IMR-90 (cell line): ENCODE measurements at regions not wholly inside any gene's neighbourhood (a gene's known extent, or its start where the extent isn't known, plus 50 kb on each side); places are given as distances from the start of the nearest gene placed in this dataset.

ENCODE experiments used
- ATAC-seq: fragments of 200-7000 bp; cut with Tn5 transposase; 2 replicates; pipeline ENCODE4 v1.9.1; 2020; ENCODE audit warnings: low read depth, mild to moderate bottlenecking, moderate library complexity
- BruUV-seq: library from RNA; stranded (reverse); fragments of 400-500 nt; replicated peaks from 2 replicates; lab custom pipeline; 2021; lab: Mats Ljungman, UMichigan
- CTCF ChIA-PET: fragments of 300-600 bp; formaldehyde crosslinking; extraction: SDS; loops from one replicate; lab custom pipeline; 2021; ENCODE audit warnings: antibody characterized with exemption; lab: Yijun Ruan, JAX
- POLR2A ChIA-PET: fragments of 300-600 bp; sonication (Branson Sonifier 250); formaldehyde crosslinking; loops from one replicate; lab custom pipeline; 2022; ENCODE audit warnings: antibody characterized with exemption; ENCODE audit not compliant: unreplicated experiment; lab: Charles Lee
- DNase-seq: peaks from one replicate; pipeline ENCODE4 v3.0.0; 2013
- H2AFZ ChIP-seq: replicated peaks from 2 replicates; pipeline ENCODE3; 2013; ENCODE audit warnings: low read length, mild to moderate bottlenecking; ENCODE audit not compliant: poor library complexity
- H2AK5ac ChIP-seq: 2 replicates; pipeline ENCODE4 v1.6.1; 2013; ENCODE audit warnings: low read depth, low read length, inconsistent platforms
- H2AK9ac ChIP-seq: replicated peaks from 2 replicates; pipeline ENCODE3; 2013; ENCODE audit warnings: mild to moderate bottlenecking, low read depth, low read length, moderate library complexity; ENCODE audit not compliant: poor library complexity
- H2BK120ac ChIP-seq: 2 replicates; pipeline ENCODE4 v1.6.1; 2013; ENCODE audit warnings: low read depth, low read length, inconsistent platforms
- H2BK15ac ChIP-seq: 3 replicates; pipeline ENCODE4 v1.6.1; 2013; ENCODE audit warnings: low read depth, low read length, inconsistent platforms
- H2BK20ac ChIP-seq: 2 replicates; pipeline ENCODE4 v1.6.1; 2013; ENCODE audit warnings: low read depth, mild to moderate bottlenecking, inconsistent platforms, low read length, moderate library complexity
- H2BK5ac ChIP-seq: 2 replicates; pipeline ENCODE4 v1.6.1; 2013; ENCODE audit warnings: mild to moderate bottlenecking, low read depth, low read length, inconsistent platforms; ENCODE audit not compliant: poor library complexity, severe bottlenecking
- H3K14ac ChIP-seq: replicated peaks from 2 replicates; pipeline ENCODE4 v1.6.1; 2013; ENCODE audit warnings: low read depth, low read length, inconsistent platforms
- H3K18ac ChIP-seq: 2 replicates; pipeline ENCODE4 v1.6.1; 2013; ENCODE audit warnings: low read depth, low read length, control low read depth
- H3K23ac ChIP-seq: 2 replicates; pipeline ENCODE4 v1.6.1; 2013; ENCODE audit warnings: low read depth, low read length, inconsistent platforms
- H3K27ac ChIP-seq: 2 replicates; pipeline ENCODE4 v1.5.1; 2013; ENCODE audit warnings: mild to moderate bottlenecking, control low read depth, low read length; ENCODE audit not compliant: insufficient read depth
- H3K27me3 ChIP-seq: 2 replicates; pipeline ENCODE4 v1.6.1; 2013; ENCODE audit warnings: low read length; ENCODE audit not compliant: control insufficient read depth, insufficient read depth
- H3K36me3 ChIP-seq: 2 replicates; pipeline ENCODE4 v1.6.1; 2013; ENCODE audit warnings: low read length, mixed read lengths; ENCODE audit not compliant: control insufficient read depth, insufficient read depth
- H3K4ac ChIP-seq: 2 replicates; pipeline ENCODE4 v1.6.1; 2013; ENCODE audit warnings: low read depth, low read length, inconsistent platforms
- H3K4me1 ChIP-seq: 2 replicates; pipeline ENCODE4 v1.6.1; 2013; ENCODE audit warnings: low read length, mixed read lengths; ENCODE audit not compliant: control insufficient read depth, insufficient read depth
- H3K4me2 ChIP-seq: 2 replicates; pipeline ENCODE4 v1.6.1; 2013; ENCODE audit warnings: low read depth, mild to moderate bottlenecking, control low read depth, low read length, moderate library complexity
- H3K4me3 ChIP-seq: 2 replicates; pipeline ENCODE4 v1.5.1; 2013; ENCODE audit warnings: low read depth, mild to moderate bottlenecking, control low read depth, low read length, moderate library complexity; ENCODE audit not compliant: insufficient read depth
- H3K56ac ChIP-seq: 2 replicates; pipeline ENCODE4 v1.6.1; 2013; ENCODE audit warnings: low read length, inconsistent platforms; ENCODE audit not compliant: insufficient read depth; ENCODE audit errors: extremely low read depth
- H3K79me1 ChIP-seq, 2 experiments: 2 replicates each; pipeline ENCODE4 v1.6.1; 2013; ENCODE audit warnings: low read length in 2 of 2, inconsistent platforms in 1 of 2, low read depth in 1 of 2
- H3K9ac ChIP-seq: 2 replicates; pipeline ENCODE4 v1.6.1; 2013; ENCODE audit warnings: low read depth, low read length, control low read depth
- H3K9me1 ChIP-seq: 2 replicates; pipeline ENCODE4 v1.6.1; 2013; ENCODE audit warnings: low read length, inconsistent platforms; ENCODE audit not compliant: insufficient read depth
- H3K9me3 ChIP-seq: 2 replicates; pipeline ENCODE4 v1.6.1; 2013; ENCODE audit warnings: low read length; ENCODE audit not compliant: control insufficient read depth, insufficient read depth
- H4K20me1 ChIP-seq: 2 replicates; pipeline ENCODE4 v1.6.1; 2013; ENCODE audit warnings: low read length, inconsistent platforms; ENCODE audit not compliant: insufficient read depth
- H4K5ac ChIP-seq: 2 replicates; pipeline ENCODE4 v1.6.1; 2013; ENCODE audit warnings: mild to moderate bottlenecking, low read depth, low read length, control low read depth
- H4K8ac ChIP-seq, 2 experiments: 2 replicates each; pipeline ENCODE4 v1.6.1; 2013; ENCODE audit warnings: low read depth in 2 of 2, low read length in 2 of 2, control low read depth in 1 of 2, inconsistent platforms in 1 of 2
- H4K91ac ChIP-seq: 2 replicates; pipeline ENCODE4 v1.6.1; 2013; ENCODE audit warnings: low read depth, low read length, inconsistent platforms; ENCODE audit not compliant: insufficient read depth
- CEBPB ChIP-seq: IDR thresholded peaks from 2 replicates; pipeline ENCODE4 v1.6.1; 2012; ENCODE audit warnings: low read depth, low read length, improper control_type of control experiment
- CHD1 ChIP-seq: IDR thresholded peaks from 2 replicates; pipeline ENCODE4 v1.6.1; 2012; ENCODE audit warnings: low read depth, low read length, improper control_type of control experiment
- FOS ChIP-seq: fragments of 150-350 bp; IDR thresholded peaks from 2 replicates; pipeline ENCODE4 v1.6.1; 2016; ENCODE audit warnings: low read depth, low read length
- MAFK ChIP-seq: IDR thresholded peaks from 2 replicates; pipeline ENCODE4 v1.6.1; 2012; ENCODE audit warnings: low read depth, low read length, improper control_type of control experiment
- MAZ ChIP-seq: IDR thresholded peaks from 2 replicates; pipeline ENCODE4 v1.6.1; 2012; ENCODE audit warnings: low read depth, mild to moderate bottlenecking, low read length, improper control_type of control experiment, moderate library complexity, borderline replicate concordance
- MXI1 ChIP-seq: IDR thresholded peaks from 2 replicates; pipeline ENCODE4 v1.6.1; 2012; ENCODE audit warnings: low read depth, mild to moderate bottlenecking, low read length, moderate library complexity, borderline replicate concordance
- NFE2L2 ChIP-seq: fragments of 150-350 bp; IDR thresholded peaks from 2 replicates; pipeline ENCODE4 v1.6.1; 2016; ENCODE audit warnings: low read depth, mild to moderate bottlenecking, low read length
- POLR2A ChIP-seq: IDR thresholded peaks from 2 replicates; pipeline ENCODE4 v1.6.1; 2012; ENCODE audit warnings: mild to moderate bottlenecking, low read depth, low read length
- RCOR1 ChIP-seq: IDR thresholded peaks from 2 replicates; pipeline ENCODE4 v1.6.1; 2012; ENCODE audit warnings: mild to moderate bottlenecking, low read length, improper control_type of control experiment; ENCODE audit not compliant: insufficient replicate concordance
- SMC3 ChIP-seq: fragments of 150-350 bp; IDR thresholded peaks from 2 replicates; pipeline ENCODE4 v1.6.1; 2016; ENCODE audit warnings: low read depth, mild to moderate bottlenecking, antibody characterized with exemption, low read length, moderate library complexity
- WGBS, 2 experiments: methylation state at CpG; one replicate each; pipeline versions ENCODE4 v1.1.5 to v1.1.7; 2013; ENCODE audit warnings: missing lambda C conversion rate in 2 of 2; ENCODE audit not compliant: insufficient read length in 1 of 2; ENCODE audit errors: extremely low coverage in 2 of 2; 5-methylcytosine and 5-hydroxymethylcytosine counted together
- dilution Hi-C: fragments of 300-500 bp; cut with HindIII; formaldehyde crosslinking; loops from one replicate; pipeline ENCODE4 v1.14.3; 2018; ENCODE audit warnings: low sequenced_read_pairs; ENCODE audit not compliant: unreplicated experiment
- in situ Hi-C: fragments of 300-500 bp; cut with MboI; formaldehyde crosslinking; loops from 3 replicates; pipeline ENCODE4 v1.14.3; 2019; ENCODE audit warnings: low sequenced_read_pairs, inconsistent platforms, mixed read lengths
- intact Hi-C: fragments of 100-400 bp; cut with micrococcal nuclease; formaldehyde crosslinking; loops from 2 replicates; pipeline ENCODE4 v1.10.0; 2022

- DNase-seq (no peak), ATAC-seq (no peak)
- H3K9ac ChIP-seq = no peak overlapping the region
- dilution Hi-C loops = no loop called here
- ChIA-PET POLR2A (no interaction called here), CTCF (no interaction called here)
- H3K9me3 ChIP-seq = no peaks in the 10 kb centered on the region
- no peak overlapping the region for H3K27ac ChIP-seq
- no peaks in the 10 kb centered on the region; the same call in 1 of the 2 replicates for H3K4me1 ChIP-seq
- H3K27me3 ChIP-seq = no peaks in the 10 kb centered on the region
- H3K23ac ChIP-seq = no peak overlapping the region
- no peak overlapping the region for H4K5ac ChIP-seq
- H4K20me1 ChIP-seq = no peaks in the 10 kb centered on the region
- no peak overlapping the region for H2BK120ac ChIP-seq
- no peak overlapping the region for H3K4ac ChIP-seq
- H3K9me1 ChIP-seq = no peaks in the 10 kb centered on the region
- no TSS peak for BruUV-seq
- H3K56ac ChIP-seq = no peak overlapping the region
- H2AK5ac ChIP-seq = no peak overlapping the region
- no peak overlapping the region for H2AFZ ChIP-seq
- H2BK5ac ChIP-seq = no peak overlapping the region
- TF ChIP-seq MXI1 (no peak), FOS (no peak), MAZ (no peak), POLR2A (no peak), CHD1 (no peak), NFE2L2 (no peak), MAFK (no peak), SMC3 (no peak), RCOR1 (no peak), CEBPB (no peak)
- H3K18ac ChIP-seq = no peak overlapping the region
- H3K4me2 ChIP-seq = no peak overlapping the region
- no peak overlapping the region for H3K14ac ChIP-seq
- H2BK15ac ChIP-seq = no peak overlapping the region
- in situ Hi-C loops = loop anchor here (25.0 kb wide), 1 partner anchor 723 kb away; no protein-coding TSS in a partner anchor
- intact Hi-C loops = no loop called here
- no CpG with 5 or more reads among the region's 2 CpGs for WGBS, 2 experiments
- H4K8ac ChIP-seq = no peak overlapping the region
- H3K79me1 ChIP-seq = no peaks in the 10 kb centered on the region
- H3K36me3 ChIP-seq = no peaks in the 10 kb centered on the region
- H4K91ac ChIP-seq = no peak overlapping the region
- no peak overlapping the region for H2BK20ac ChIP-seq
- no peak overlapping the region for H2AK9ac ChIP-seq
- no peak overlapping the region for H3K4me3 ChIP-seq
Observed at GRCh38 chr6:54710456-54710855, 136.1 kb upstream of the FAM83B start.
